H1 (cell line): ENCODE measurements at regions not wholly inside any gene's neighbourhood (a gene's known extent, or its start where the extent isn't known, plus 50 kb on each side); places are given as distances from the start of the nearest gene placed in this dataset.

ENCODE experiments used
- CTCF ChIA-PET: fragments of 300-600 bp; sonication (Branson Sonifier 250); formaldehyde crosslinking; loops from one replicate; lab custom pipeline; 2021; ENCODE audit not compliant: partially characterized antibody; lab: Charles Lee
- POLR2A ChIA-PET: fragments of 300-600 bp; sonication (Branson Sonifier 250); formaldehyde crosslinking; loops from one replicate; lab custom pipeline; 2021; ENCODE audit warnings: inconsistent platforms; ENCODE audit not compliant: partially characterized antibody; lab: Charles Lee
- DNase-seq, 2 experiments: peaks; one replicate each; pipeline versions ENCODE4 v3.0.0 to v3.0.0-alpha.2; 2010 to 2022; ENCODE audit warnings: low spot score in 2 of 2, low read depth in 1 of 2, mixed read lengths in 1 of 2
- FAIRE-seq: peaks from 2 replicates; lab custom pipeline; 2011; peaks lifted over from hg19 to GRCh38; lab: Jason Lieb, UNC
- H2AFZ ChIP-seq: 2 replicates; pipeline ENCODE4 v1.8.1; 2012; ENCODE audit warnings: low read length, inconsistent platforms
- H2AK5ac ChIP-seq: 2 replicates; pipeline ENCODE4 v1.6.1; 2013; ENCODE audit warnings: low read depth, low read length
- H2BK120ac ChIP-seq: replicated peaks from 2 replicates; pipeline ENCODE3; 2013; ENCODE audit warnings: low read depth, low read length, inconsistent platforms
- H2BK12ac ChIP-seq: 2 replicates; pipeline ENCODE4 v1.6.1; 2013; ENCODE audit warnings: low read depth, low read length
- H2BK15ac ChIP-seq: 2 replicates; pipeline ENCODE4 v1.6.1; 2013; ENCODE audit warnings: low read length
- H2BK20ac ChIP-seq: 2 replicates; pipeline ENCODE4 v1.6.1; 2013; ENCODE audit warnings: low read length
- H2BK5ac ChIP-seq: 2 replicates; pipeline ENCODE4 v1.6.1; 2013; ENCODE audit warnings: low read depth, low read length
- H3K14ac ChIP-seq: 2 replicates; pipeline ENCODE4 v1.6.1; 2013; ENCODE audit warnings: inconsistent platforms; ENCODE audit not compliant: insufficient read length
- H3K18ac ChIP-seq: 2 replicates; pipeline ENCODE4 v1.6.1; 2013; ENCODE audit warnings: low read length; ENCODE audit errors: extremely low read depth
- H3K23ac ChIP-seq: 2 replicates; pipeline ENCODE4 v1.6.1; 2013; ENCODE audit warnings: inconsistent platforms; ENCODE audit not compliant: insufficient read length
- H3K23me2 ChIP-seq: 2 replicates; pipeline ENCODE4 v1.6.1; 2013; ENCODE audit warnings: low read depth, low read length
- H3K27ac ChIP-seq: 2 replicates; pipeline ENCODE4 v1.6.1; 2011; ENCODE audit warnings: low read depth, low read length, inconsistent platforms
- H3K27me3 ChIP-seq, 4 experiments: replicated peaks in 1 of 4; 1 replicate in 1 of 4; 2 replicates in 3 of 4; pipeline versions ENCODE4 v1.6.1 to v1.8.1; 2011 to 2013; ENCODE audit warnings: low read length in 3 of 4, mild to moderate bottlenecking in 3 of 4, inconsistent platforms in 2 of 4, mixed read lengths in 2 of 4, moderate library complexity in 1 of 4; ENCODE audit not compliant: control insufficient read depth in 3 of 4, insufficient read depth in 3 of 4; ENCODE audit errors: extremely low read depth in 1 of 4
- H3K36me3 ChIP-seq, 4 experiments: 2 replicates each; pipeline versions ENCODE4 v1.6.1 to v1.8.1; 2011 to 2013; ENCODE audit warnings: mild to moderate bottlenecking in 4 of 4, low read length in 3 of 4, moderate library complexity in 2 of 4, control low read depth in 1 of 4, inconsistent platforms in 1 of 4; ENCODE audit not compliant: insufficient read depth in 4 of 4, control insufficient read depth in 2 of 4
- H3K4ac ChIP-seq: replicated peaks from 2 replicates; pipeline ENCODE3; 2013; ENCODE audit warnings: low read length, low read depth, mixed read lengths, inconsistent platforms; ENCODE audit not compliant: insufficient read length
- H3K4me1 ChIP-seq, 4 experiments: replicated peaks in 1 of 4; 1 replicate in 1 of 4; 2 replicates in 3 of 4; pipeline versions ENCODE4 v1.6.1 to v1.8.1; 2011 to 2013; ENCODE audit warnings: low read length in 3 of 4, inconsistent platforms in 2 of 4, mixed read lengths in 1 of 4; ENCODE audit not compliant: insufficient read depth in 4 of 4, control insufficient read depth in 3 of 4
- H3K4me2 ChIP-seq, 2 experiments: 2 replicates each; pipeline versions ENCODE4 v1.6.1 to v1.8.1; 2011 to 2013; ENCODE audit warnings: low read depth in 2 of 2, low read length in 2 of 2, control low read depth in 1 of 2, inconsistent platforms in 1 of 2, mild to moderate bottlenecking in 1 of 2; ENCODE audit not compliant: insufficient read depth in 1 of 2
- H3K4me3 ChIP-seq, 4 experiments: fragments of 200-600, 300-600 bp in 1 of 4; sonication (generic), shearing (Covaris generic), sonication (Bioruptor Twin) in 1 of 4; 2 replicates each; pipeline versions ENCODE4 v1.5.1 to v1.8.1; 2011 to 2016; ENCODE audit warnings: low read length in 4 of 4, low read depth in 3 of 4, control low read depth in 2 of 4, inconsistent platforms in 2 of 4, mild to moderate bottlenecking in 2 of 4, mixed read lengths in 1 of 4, moderate library complexity in 1 of 4; ENCODE audit not compliant: insufficient read depth in 2 of 4; ENCODE audit errors: extremely low read depth in 1 of 4
- H3K56ac ChIP-seq: replicated peaks from 2 replicates; pipeline ENCODE3; 2013; ENCODE audit warnings: low read depth, mild to moderate bottlenecking, mixed read lengths, low read length, inconsistent platforms; ENCODE audit not compliant: insufficient read length
- H3K79me1 ChIP-seq: 2 replicates; pipeline ENCODE4 v1.6.1; 2013; ENCODE audit warnings: low read depth, low read length, control low read depth
- H3K79me2 ChIP-seq, 2 experiments: 2 replicates each; pipeline versions ENCODE4 v1.6.1 to v1.8.1; 2012 to 2013; ENCODE audit warnings: low read length in 2 of 2, mild to moderate bottlenecking in 2 of 2, inconsistent platforms in 1 of 2; ENCODE audit not compliant: insufficient read depth in 2 of 2, control insufficient read depth in 1 of 2
- H3K9ac ChIP-seq, 4 experiments: replicated peaks in 1 of 4; 1 replicate in 1 of 4; 2 replicates in 3 of 4; pipeline versions ENCODE4 v1.6.1 to v1.8.1; 2011 to 2013; ENCODE audit warnings: low read depth in 3 of 4, low read length in 3 of 4, control low read depth in 2 of 4, mild to moderate bottlenecking in 2 of 4, moderate library complexity in 2 of 4, inconsistent platforms in 1 of 4; ENCODE audit errors: extremely low read depth in 1 of 4
- H3K9me3 ChIP-seq, 2 experiments: 2 replicates each; pipeline versions ENCODE4 v1.6.1 to v1.8.1; 2012 to 2013; ENCODE audit warnings: mild to moderate bottlenecking in 2 of 2, moderate library complexity in 2 of 2, control low read depth in 1 of 2, inconsistent platforms in 1 of 2, low read depth in 1 of 2, low read length in 1 of 2, mixed read lengths in 1 of 2; ENCODE audit not compliant: insufficient read depth in 2 of 2
- H4K20me1 ChIP-seq, 2 experiments: replicated peaks in 1 of 2; 2 replicates each; pipeline versions ENCODE3 to v1.8.1; 2011 to 2013; ENCODE audit warnings: inconsistent platforms in 2 of 2, low read length in 2 of 2, mild to moderate bottlenecking in 1 of 2; ENCODE audit not compliant: insufficient read depth in 2 of 2, control insufficient read depth in 1 of 2
- H4K5ac ChIP-seq: 2 replicates; pipeline ENCODE4 v1.6.1; 2013; ENCODE audit warnings: low read length, low read depth, mixed read lengths, inconsistent platforms; ENCODE audit not compliant: insufficient read length
- H4K8ac ChIP-seq: 2 replicates; pipeline ENCODE4 v1.8.0; 2013; ENCODE audit warnings: mild to moderate bottlenecking, moderate library complexity, low read length, inconsistent platforms; ENCODE audit not compliant: insufficient read depth; ENCODE audit errors: extremely low read depth
- H4K91ac ChIP-seq: replicated peaks from 2 replicates; pipeline ENCODE3; 2013; ENCODE audit warnings: low read length, mixed read lengths, inconsistent platforms; ENCODE audit not compliant: insufficient read length
- CBX5 ChIP-seq: fragments of 300-800, 300-1000 bp; sonication (generic); IDR thresholded peaks from 2 replicates; pipeline ENCODE4 v1.7.1; 2016; ENCODE audit warnings: antibody characterized with exemption, low read length, low read depth
- CHD1 ChIP-seq: IDR thresholded peaks from 2 replicates; pipeline ENCODE4 v1.6.1; 2012; ENCODE audit warnings: low read depth, low read length, improper control_type of control experiment
- CHD2 ChIP-seq: IDR thresholded peaks from 2 replicates; pipeline ENCODE4 v1.6.1; 2012; ENCODE audit warnings: low read length, improper control_type of control experiment
- CREB1 ChIP-seq: IDR thresholded peaks from 2 replicates; pipeline ENCODE4 v1.6.1; 2012; ENCODE audit warnings: inconsistent platforms
- EP300 ChIP-seq, 2 experiments: IDR thresholded peaks; 1 replicate in 1 of 2; 2 replicates in 1 of 2; pipeline ENCODE4 v1.6.1; 2011 to 2012; ENCODE audit warnings: low read depth in 2 of 2, low read length in 2 of 2, mild to moderate bottlenecking in 2 of 2, borderline replicate concordance in 1 of 2, inconsistent platforms in 1 of 2, moderate library complexity in 1 of 2
- GTF2F1 ChIP-seq: IDR thresholded peaks from 2 replicates; pipeline ENCODE4 v1.6.1; 2012; ENCODE audit warnings: low read depth, low read length, improper control_type of control experiment, borderline replicate concordance
- HDAC2 ChIP-seq, 2 experiments: fragments of 300-600 bp in 1 of 2; sonication (generic) in 1 of 2; IDR thresholded peaks; 2 replicates each; pipeline ENCODE4 v1.6.1; 2011 to 2012; ENCODE audit warnings: low read depth in 2 of 2, low read length in 2 of 2, mild to moderate bottlenecking in 2 of 2, moderate library complexity in 2 of 2, borderline replicate concordance in 1 of 2, inconsistent platforms in 1 of 2
- NANOG ChIP-seq: IDR thresholded peaks from 2 replicates; pipeline ENCODE4 v1.6.1; 2011; ENCODE audit warnings: low read length, low read depth, mild to moderate bottlenecking, inconsistent platforms; ENCODE audit not compliant: insufficient read depth, poor library complexity, severe bottlenecking
- RFX5 ChIP-seq: IDR thresholded peaks from 2 replicates; pipeline ENCODE4 v1.6.1; 2011; ENCODE audit warnings: low read depth, low read length, improper control_type of control experiment, borderline replicate concordance
- RXRA ChIP-seq: IDR thresholded peaks from 2 replicates; pipeline ENCODE4 v1.6.1; 2011; ENCODE audit warnings: low read depth, mild to moderate bottlenecking, low read length, moderate library complexity; ENCODE audit not compliant: insufficient read depth
- WGBS, 2 experiments: shearing (Covaris generic) in 1 of 2; methylation state at CpG; one replicate each; pipeline versions ENCODE4 v1.1.6 to v1.1.7; 2013 to 2015; ENCODE audit warnings: low lambda C conversion rate in 2 of 2, mixed read lengths in 2 of 2, inconsistent platforms in 1 of 2, low coverage in 1 of 2, missing lambda C conversion rate in 1 of 2; ENCODE audit not compliant: insufficient replicate concordance in 2 of 2, insufficient coverage in 1 of 2, insufficient read length in 1 of 2; ENCODE audit errors: extremely low coverage in 1 of 2, missing lambda C conversion rate in 1 of 2; 5-methylcytosine and 5-hydroxymethylcytosine counted together
- TF ChIP-seq, protein P1 (sequence below): IDR thresholded peaks from 2 replicates; pipeline ENCODE4 v1.6.1; 2011; ENCODE audit warnings: low read depth, mild to moderate bottlenecking, low read length; ENCODE audit not compliant: insufficient read depth
- TF ChIP-seq, protein P2 (sequence below): IDR thresholded peaks from 2 replicates; pipeline ENCODE4 v1.6.1; 2012; ENCODE audit warnings: inconsistent platforms

DNA sequence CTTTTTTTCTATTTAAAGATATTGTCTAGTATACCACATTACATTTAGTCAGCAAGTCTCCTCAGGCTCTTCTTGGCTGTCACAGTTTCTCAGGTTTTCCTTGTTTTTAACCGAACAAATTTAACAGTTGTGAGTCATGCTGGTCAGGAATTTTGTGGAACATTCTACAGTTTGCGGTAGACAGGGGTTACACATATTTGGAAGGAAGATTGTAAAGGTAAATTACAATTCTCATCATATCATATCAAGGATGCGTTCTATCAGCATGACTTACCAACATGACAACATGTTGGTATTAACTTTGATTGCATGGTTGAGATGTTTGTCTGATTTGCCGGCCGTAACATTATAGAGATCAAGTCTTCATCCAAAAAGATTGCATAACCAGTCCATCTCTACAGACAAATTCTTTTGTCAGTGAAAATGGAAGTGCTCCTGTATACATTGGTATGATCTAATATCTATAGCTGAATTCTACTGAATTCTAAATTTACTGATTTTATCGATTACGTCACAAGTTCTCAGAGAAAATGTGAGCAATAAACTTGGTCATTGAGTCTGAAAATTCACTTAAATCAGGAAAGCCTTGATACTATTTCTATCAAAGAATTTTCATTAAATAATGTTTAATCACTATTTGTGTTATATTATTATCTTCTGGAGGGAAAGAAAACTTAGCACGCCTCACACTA lies 664.4 kb upstream of the SLC8A1 start:
- Histone ChIP-seq H3K4me1 (no peaks in the 10 kb centered on the region), H3K27me3 (no peaks in the 10 kb centered on the region), H4K20me1 (no peaks in the 10 kb centered on the region), H2BK15ac (no peak overlapping the region), H3K4me3 (no peak overlapping the region), H2BK12ac (no peak overlapping the region), H3K4me2 (no peak overlapping the region), H3K79me2 (no peaks in the 10 kb centered on the region), H3K27ac (no peak overlapping the region), H3K14ac (no peak overlapping the region), H3K23me2 (no peaks in the 10 kb centered on the region), H2AFZ (no peak overlapping the region), H3K56ac (no peak overlapping the region), H3K36me3 (no peaks in the 10 kb centered on the region), H4K91ac (no peak overlapping the region), H4K8ac (no peak overlapping the region), H4K5ac (no peak overlapping the region), H2BK20ac (no peak overlapping the region), H3K23ac (no peak overlapping the region), H2BK120ac (no peak overlapping the region), H3K9ac (no peak overlapping the region), H3K18ac (no peak overlapping the region), H2BK5ac (no peak overlapping the region), H3K79me1 (no peaks in the 10 kb centered on the region), H3K9me3 (no peaks in the 10 kb centered on the region), H2AK5ac (no peak overlapping the region), H3K4ac (no peak overlapping the region)
- DNase-seq (no peak), FAIRE-seq (no peak)
- CTCF ChIA-PET, result no interaction called here
- WGBS, 2 experiments, result 94% methylated on average over 8 of the region's 8 CpGs; no CpG with 5 or more reads in 1 of the 2 experiments
- POLR2A ChIA-PET, result no interaction called here
- TF ChIP-seq, protein P1, sequence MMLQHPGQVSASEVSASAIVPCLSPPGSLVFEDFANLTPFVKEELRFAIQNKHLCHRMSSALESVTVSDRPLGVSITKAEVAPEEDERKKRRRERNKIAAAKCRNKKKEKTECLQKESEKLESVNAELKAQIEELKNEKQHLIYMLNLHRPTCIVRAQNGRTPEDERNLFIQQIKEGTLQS, result no peak
- TF ChIP-seq HDAC2 (IDR thresholded peaks at IDR 0.05; ENCODE audit: borderline replicate concordance in 1 of 2, low read depth in 2 of 2, low read length in 2 of 2) (no peak), RFX5 (no peak), CREB1 (no peak), NANOG (no peak), CBX5 (no peak), EP300 (IDR thresholded peaks at IDR 0.05; ENCODE audit: borderline replicate concordance in 1 of 2, low read depth in 2 of 2, low read length in 2 of 2) (no peak), CHD1 (no peak), CHD2 (no peak), GTF2F1 (no peak), RXRA (no peak)
- TF ChIP-seq, protein P2, sequence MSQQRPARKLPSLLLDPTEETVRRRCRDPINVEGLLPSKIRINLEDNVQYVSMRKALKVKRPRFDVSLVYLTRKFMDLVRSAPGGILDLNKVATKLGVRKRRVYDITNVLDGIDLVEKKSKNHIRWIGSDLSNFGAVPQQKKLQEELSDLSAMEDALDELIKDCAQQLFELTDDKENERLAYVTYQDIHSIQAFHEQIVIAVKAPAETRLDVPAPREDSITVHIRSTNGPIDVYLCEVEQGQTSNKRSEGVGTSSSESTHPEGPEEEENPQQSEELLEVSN, result no peak
